ENCODE measurements at regions not wholly inside any gene's neighbourhood (a gene's known extent, or its start where the extent isn't known, plus 50 kb on each side); places are given as distances from the start of the nearest gene placed in this dataset.
"Not testable (repeated sequence)": the region's sequence is repeated elsewhere in the genome, so short reads cannot be mapped to it uniquely, and the experiment has no call there.

DNA sequence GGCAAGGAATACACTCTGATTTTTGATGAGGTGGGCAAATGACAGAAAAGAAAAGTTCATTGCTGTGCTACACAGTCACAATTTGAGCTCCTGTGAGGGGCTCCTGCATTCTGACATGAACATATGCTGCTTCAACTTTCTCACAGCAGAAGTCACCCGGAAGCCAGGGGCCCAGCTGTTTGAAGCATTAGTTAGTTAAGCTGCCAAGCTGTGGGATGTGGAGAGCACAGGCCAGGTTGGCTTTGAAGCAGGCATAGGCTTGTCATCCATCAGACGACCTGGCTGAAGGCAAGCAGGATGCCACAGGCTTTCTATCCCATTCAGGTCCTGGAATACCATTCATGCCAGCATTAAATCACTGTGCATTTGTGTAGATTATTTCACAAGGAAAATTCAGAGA lies 63.1 kb downstream of the MTNR1B start:
- Histone ChIP-seq H3K27me3 (ENCODE audit: control insufficient read depth in 3 of 3, insufficient read depth in 3 of 3, low read length in 3 of 3) (no peaks in the 10 kb centered on the region), H3K4me1 (ENCODE audit: control insufficient read depth in 3 of 3, insufficient read depth in 2 of 3, low read depth in 1 of 3, low read length in 2 of 3) (no peaks in the 10 kb centered on the region), H3K36me3 (ENCODE audit: control insufficient read depth in 3 of 3, insufficient read depth in 2 of 3, low read depth in 1 of 3, low read length in 3 of 3) (no peaks in the 10 kb centered on the region), H3K4me3 (ENCODE audit: low read depth in 1 of 3, low read length in 3 of 3) (no peak overlapping the region), H3K27ac (ENCODE audit: low read depth in 1 of 3, low read length in 2 of 3) (no peak overlapping the region), H3K9me3 (ENCODE audit: control insufficient read depth in 2 of 2, insufficient read depth in 1 of 2, low read depth in 1 of 2, low read length in 1 of 2) (no peaks in the 10 kb centered on the region)
- DNase-seq (no peak), FAIRE-seq (no peak)
- 56 to 62% (median 58%) methylated on average over 2 of the region's 2 CpGs for WGBS, 3 donors

DNA sequence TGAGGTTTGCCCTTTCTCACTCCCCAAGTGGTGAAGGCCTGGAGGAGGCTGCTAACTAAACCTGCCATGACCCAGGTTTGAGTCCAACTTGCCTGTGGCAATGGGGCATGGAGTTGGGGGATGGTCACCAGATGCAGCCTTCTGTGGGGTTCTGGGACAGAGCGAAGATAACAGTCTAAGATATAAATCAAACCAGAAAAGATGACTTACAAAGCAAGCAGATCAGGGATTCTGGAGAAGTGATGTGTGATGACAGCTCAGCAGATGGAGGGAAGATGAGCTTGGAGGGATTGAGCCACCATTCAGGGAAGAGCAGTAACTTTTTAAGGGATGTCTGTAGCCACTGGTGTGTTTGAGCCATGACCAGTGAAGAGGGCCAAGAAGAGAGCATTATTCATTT lies 63.6 kb downstream of the MTNR1B start:
- DNase-seq, result no peak
- WGBS, 3 donors, result 88 to 95% (median 94%) methylated on average over 1 of the region's 1 CpG
- FAIRE-seq, result no peak

DNA sequence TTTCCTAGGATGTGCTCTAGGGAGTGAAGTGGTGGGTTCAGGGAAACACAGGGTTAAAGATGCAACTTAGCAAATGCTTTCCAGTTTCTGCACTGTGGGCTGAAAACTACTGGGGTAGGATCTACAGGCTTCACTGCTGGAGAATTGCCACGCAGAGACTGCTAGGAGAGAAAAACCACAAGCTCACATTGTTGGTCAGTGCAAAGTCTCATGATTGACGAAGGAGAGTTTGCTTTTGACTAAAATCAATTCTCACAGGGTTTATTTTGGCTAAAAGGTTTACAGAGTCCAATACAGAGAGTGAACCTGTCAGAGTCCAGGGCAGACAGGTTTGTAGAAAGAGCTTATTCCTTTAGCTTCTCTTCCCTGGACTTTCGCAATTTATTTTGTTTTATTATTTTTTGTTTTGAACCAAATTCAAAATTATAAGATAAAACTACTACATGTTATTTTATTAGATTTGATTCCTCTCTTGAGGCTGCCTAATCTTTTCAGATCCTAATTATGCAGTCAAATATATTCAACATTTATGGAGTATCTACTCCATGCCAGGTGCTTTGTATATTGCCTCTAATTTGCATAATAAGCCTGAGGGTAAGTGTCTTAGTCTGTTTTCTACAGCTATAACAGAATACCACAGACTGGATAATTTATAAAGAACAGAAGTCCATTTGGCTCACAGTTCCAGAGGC lies 64.7 kb downstream of the MTNR1B start:
- Histone ChIP-seq H3K4me3 (ENCODE audit: low read depth in 1 of 3, low read length in 3 of 3) (no peak overlapping the region), H3K27me3 (ENCODE audit: control insufficient read depth in 3 of 3, insufficient read depth in 3 of 3, low read length in 3 of 3) (no peaks in the 10 kb centered on the region), H3K36me3 (ENCODE audit: control insufficient read depth in 3 of 3, insufficient read depth in 2 of 3, low read depth in 1 of 3, low read length in 3 of 3) (no peaks in the 10 kb centered on the region), H3K9me3 (ENCODE audit: control insufficient read depth in 2 of 2, insufficient read depth in 1 of 2, low read depth in 1 of 2, low read length in 1 of 2) (no peaks in the 10 kb centered on the region), H3K4me1 (ENCODE audit: control insufficient read depth in 3 of 3, insufficient read depth in 2 of 3, low read depth in 1 of 3, low read length in 2 of 3) (no peaks in the 10 kb centered on the region), H3K27ac (ENCODE audit: low read depth in 1 of 3, low read length in 2 of 3) (no peak overlapping the region)
- DNase-seq, result no peak
- 42 to 51% (median 50%) methylated on average over 3 of the region's 3 CpGs for WGBS, 3 donors
- FAIRE-seq, result no peak

More for the DNA sequence above, 63.6 kb downstream of the MTNR1B start:
- no peaks in the 10 kb centered on the region for H3K4me1 ChIP-seq (ENCODE audit: control insufficient read depth in 3 of 3, insufficient read depth in 2 of 3, low read depth in 1 of 3, low read length in 2 of 3)
- no peaks in the 10 kb centered on the region for H3K9me3 ChIP-seq (ENCODE audit: control insufficient read depth in 2 of 2, insufficient read depth in 1 of 2, low read depth in 1 of 2, low read length in 1 of 2)
- no peaks in the 10 kb centered on the region for H3K27me3 ChIP-seq (ENCODE audit: control insufficient read depth in 3 of 3, insufficient read depth in 3 of 3, low read length in 3 of 3)
- no peak overlapping the region for H3K4me3 ChIP-seq (ENCODE audit: low read depth in 1 of 3, low read length in 3 of 3)
- H3K27ac ChIP-seq (ENCODE audit: low read depth in 1 of 3, low read length in 2 of 3), result no peak overlapping the region
- H3K36me3 ChIP-seq (ENCODE audit: control insufficient read depth in 3 of 3, insufficient read depth in 2 of 3, low read depth in 1 of 3, low read length in 3 of 3), result no peaks in the 10 kb centered on the region

DNA sequence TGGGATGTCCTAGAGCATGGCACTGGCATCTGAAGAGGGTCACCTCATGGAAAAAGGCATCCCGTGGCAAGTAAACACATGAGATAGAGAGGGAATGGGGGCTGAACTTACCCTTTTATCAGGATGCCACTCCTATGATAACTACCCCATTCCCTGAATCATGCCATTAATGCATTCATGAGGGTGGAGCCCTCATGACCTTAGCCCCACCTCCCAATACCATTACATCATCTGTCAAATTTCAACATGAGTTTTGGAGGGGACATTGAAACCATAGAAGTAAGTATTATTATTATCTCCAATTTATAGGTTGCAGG lies 65.2 kb downstream of the MTNR1B start:
- Histone ChIP-seq H3K4me1 (ENCODE audit: control insufficient read depth in 3 of 3, insufficient read depth in 2 of 3, low read depth in 1 of 3, low read length in 2 of 3) (no peaks in the 10 kb centered on the region), H3K4me3 (ENCODE audit: low read depth in 1 of 3, low read length in 3 of 3) (no peak overlapping the region), H3K9me3 (ENCODE audit: control insufficient read depth in 2 of 2, insufficient read depth in 1 of 2, low read depth in 1 of 2, low read length in 1 of 2) (no peaks in the 10 kb centered on the region), H3K27ac (ENCODE audit: low read depth in 1 of 3, low read length in 2 of 3) (no peak overlapping the region), H3K36me3 (ENCODE audit: control insufficient read depth in 3 of 3, insufficient read depth in 2 of 3, low read depth in 1 of 3, low read length in 3 of 3) (no peaks in the 10 kb centered on the region), H3K27me3 (ENCODE audit: control insufficient read depth in 3 of 3, insufficient read depth in 3 of 3, low read length in 3 of 3) (no peaks in the 10 kb centered on the region)
- WGBS, 3 donors, result 31 to 71% (median 50%) methylated on average over 1 of the region's 1 CpG
- DNase-seq (no peak), FAIRE-seq (no peak)

DNA sequence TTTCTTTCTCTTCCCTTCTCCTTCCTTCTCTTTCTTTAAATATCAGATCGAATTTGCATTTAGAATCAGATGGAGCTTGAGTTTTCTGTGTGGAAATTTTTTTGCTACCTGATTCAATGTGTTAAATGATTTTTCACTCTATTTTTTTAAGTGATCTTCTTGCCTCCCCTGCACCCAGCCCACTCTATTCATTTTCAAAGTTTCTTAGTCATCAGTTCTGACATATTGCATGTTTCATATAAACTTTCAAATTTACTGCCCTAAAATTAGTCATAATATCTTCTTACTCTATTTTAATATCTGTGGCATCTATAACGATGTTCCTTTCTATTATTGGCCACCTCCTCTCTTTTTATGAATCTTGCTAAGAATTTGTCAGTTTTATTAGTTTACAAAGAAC lies 69.1 kb downstream of the MTNR1B start:
- H3K9me3 ChIP-seq (ENCODE audit: control insufficient read depth in 2 of 2, insufficient read depth in 1 of 2, low read depth in 1 of 2, low read length in 1 of 2), result peaks cover 0 to 3% of the 10 kb centered on the region in 2 donors
- no peak overlapping the region for H3K27ac ChIP-seq (ENCODE audit: low read depth in 1 of 3, low read length in 2 of 3)
- H3K36me3 ChIP-seq (ENCODE audit: control insufficient read depth in 3 of 3, insufficient read depth in 2 of 3, low read depth in 1 of 3, low read length in 3 of 3), result no peaks in the 10 kb centered on the region
- no peaks in the 10 kb centered on the region for H3K4me1 ChIP-seq (ENCODE audit: control insufficient read depth in 3 of 3, insufficient read depth in 2 of 3, low read depth in 1 of 3, low read length in 2 of 3)
- DNase-seq (no peak), FAIRE-seq (no peak)
- 46 to 68% (median 63%) methylated on average over 2 of the region's 2 CpGs for WGBS, 3 donors
- H3K27me3 ChIP-seq (ENCODE audit: control insufficient read depth in 3 of 3, insufficient read depth in 3 of 3, low read length in 3 of 3), result no peaks in the 10 kb centered on the region
- no peak overlapping the region for H3K4me3 ChIP-seq (ENCODE audit: low read depth in 1 of 3, low read length in 3 of 3)

DNA sequence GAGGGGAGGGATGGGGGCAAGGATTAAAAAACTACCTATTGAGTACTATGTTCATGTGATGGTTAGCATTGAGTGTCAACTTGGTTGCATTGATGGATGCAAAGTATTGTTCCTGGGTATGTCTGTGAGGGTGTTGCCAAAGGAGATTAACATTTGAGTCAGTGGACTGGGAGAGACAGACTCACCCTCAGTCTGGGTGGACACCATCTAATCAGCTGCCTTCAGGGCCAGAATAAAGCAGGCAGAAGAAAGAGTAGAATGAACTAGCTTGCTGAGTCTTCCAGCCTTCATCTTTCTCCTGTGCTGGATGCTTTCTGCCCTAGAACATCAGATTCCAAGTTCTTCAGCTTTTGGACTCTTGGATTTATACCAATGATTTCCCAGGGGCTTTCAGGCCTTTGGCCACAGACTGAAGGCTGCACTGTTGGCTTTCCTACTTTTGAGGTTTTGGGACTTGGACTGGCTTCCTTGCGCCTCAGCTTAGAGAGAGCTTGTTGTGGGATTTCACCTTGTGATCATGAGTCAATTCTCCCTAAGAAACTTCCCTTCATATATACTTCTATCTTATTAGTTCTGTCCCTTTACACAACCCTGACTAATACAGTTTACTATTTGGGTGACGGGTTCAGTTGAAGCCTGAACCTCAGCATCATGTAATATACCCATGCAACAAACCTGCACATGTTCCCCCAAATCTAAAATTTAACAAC lies 70.2 kb downstream of the MTNR1B start:
- 81 to 92% (median 92%) methylated on average over 2 of the region's 2 CpGs for WGBS, 3 donors
- H3K27me3 ChIP-seq (ENCODE audit: control insufficient read depth in 3 of 3, insufficient read depth in 3 of 3, low read length in 3 of 3), result no peaks in the 10 kb centered on the region
- no peak for FAIRE-seq

DNA sequence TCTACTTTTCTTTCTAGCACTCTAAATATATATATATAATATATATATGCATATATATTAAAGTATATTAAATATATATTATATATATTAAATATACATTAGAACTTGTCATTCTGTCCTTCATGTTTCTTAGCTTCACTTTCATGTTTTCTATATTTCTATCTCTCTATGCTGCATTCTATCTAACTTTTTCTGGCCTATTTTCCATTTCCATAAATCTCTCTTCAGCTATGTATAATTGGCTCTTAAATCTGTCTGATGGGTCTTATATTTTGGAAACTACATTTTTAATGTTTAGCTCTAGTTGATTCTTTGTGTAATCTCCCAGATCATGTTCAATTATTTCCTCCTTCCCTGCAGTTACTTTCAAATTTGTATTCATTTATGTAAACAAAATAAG lies 72.2 kb downstream of the MTNR1B start:
- FAIRE-seq, result no peak
- no peak overlapping the region for H3K4me3 ChIP-seq (ENCODE audit: low read depth in 1 of 3, low read length in 3 of 3)
- H3K9me3 ChIP-seq (ENCODE audit: control insufficient read depth in 2 of 2, insufficient read depth in 1 of 2, low read depth in 1 of 2, low read length in 1 of 2), result peaks cover 0 to 3% of the 10 kb centered on the region in 2 donors

More for the DNA sequence above, 70.2 kb downstream of the MTNR1B start:
- DNase-seq, result no peak
- Histone ChIP-seq H3K36me3 (ENCODE audit: control insufficient read depth in 3 of 3, insufficient read depth in 2 of 3, low read depth in 1 of 3, low read length in 3 of 3) (no peaks in the 10 kb centered on the region), H3K27ac (ENCODE audit: low read depth in 1 of 3, low read length in 2 of 3) (no peak overlapping the region), H3K9me3 (ENCODE audit: control insufficient read depth in 2 of 2, insufficient read depth in 1 of 2, low read depth in 1 of 2, low read length in 1 of 2) (peaks cover 0 to 3% of the 10 kb centered on the region in 2 donors), H3K4me3 (ENCODE audit: low read depth in 1 of 3, low read length in 3 of 3) (no peak overlapping the region), H3K4me1 (ENCODE audit: control insufficient read depth in 3 of 3, insufficient read depth in 2 of 3, low read depth in 1 of 3, low read length in 2 of 3) (no peaks in the 10 kb centered on the region)

DNA sequence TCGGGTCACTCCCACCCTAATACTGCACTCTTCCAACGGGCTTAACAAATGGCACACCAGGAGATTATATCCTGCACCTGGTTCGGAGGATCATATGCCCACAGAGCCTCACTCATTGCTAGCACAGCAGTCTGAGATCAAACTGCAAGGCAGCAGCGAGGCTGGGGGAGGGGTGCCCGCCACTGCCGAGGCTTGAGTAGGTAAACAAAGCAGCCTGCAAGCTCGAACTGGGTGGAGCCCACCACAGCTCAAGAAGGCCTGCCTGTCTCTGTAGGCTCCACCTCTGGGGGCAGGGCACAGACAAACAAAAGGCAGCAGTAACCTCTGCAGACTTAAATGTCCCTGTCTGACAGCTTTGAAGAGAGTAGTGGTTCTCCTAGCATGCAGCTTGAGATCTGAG lies 73.7 kb downstream of the MTNR1B start:
- H3K36me3 ChIP-seq (ENCODE audit: control insufficient read depth in 3 of 3, insufficient read depth in 2 of 3, low read depth in 1 of 3, low read length in 3 of 3); H3K27ac ChIP-seq (ENCODE audit: low read depth in 1 of 3, low read length in 2 of 3); H3K4me3 ChIP-seq (ENCODE audit: low read depth in 1 of 3, low read length in 3 of 3); H3K4me1 ChIP-seq (ENCODE audit: control insufficient read depth in 3 of 3, insufficient read depth in 2 of 3, low read depth in 1 of 3, low read length in 2 of 3); H3K9me3 ChIP-seq (ENCODE audit: control insufficient read depth in 2 of 2, insufficient read depth in 1 of 2, low read depth in 1 of 2, low read length in 1 of 2); FAIRE-seq; DNase-seq; H3K27me3 ChIP-seq (ENCODE audit: control insufficient read depth in 3 of 3, insufficient read depth in 3 of 3, low read length in 3 of 3): not testable (repeated sequence)
- 74 to 84% (median 84%) methylated on average over 7 of the region's 7 CpGs for WGBS, 3 donors

More for the DNA sequence above, 72.2 kb downstream of the MTNR1B start:
- no peak overlapping the region for H3K27ac ChIP-seq (ENCODE audit: low read depth in 1 of 3, low read length in 2 of 3)
- no peaks in the 10 kb centered on the region for H3K27me3 ChIP-seq (ENCODE audit: control insufficient read depth in 3 of 3, insufficient read depth in 3 of 3, low read length in 3 of 3)
- no peak for DNase-seq
- H3K36me3 ChIP-seq (ENCODE audit: control insufficient read depth in 3 of 3, insufficient read depth in 2 of 3, low read depth in 1 of 3, low read length in 3 of 3), result no peaks in the 10 kb centered on the region
- no peaks in the 10 kb centered on the region for H3K4me1 ChIP-seq (ENCODE audit: control insufficient read depth in 3 of 3, insufficient read depth in 2 of 3, low read depth in 1 of 3, low read length in 2 of 3)

DNA sequence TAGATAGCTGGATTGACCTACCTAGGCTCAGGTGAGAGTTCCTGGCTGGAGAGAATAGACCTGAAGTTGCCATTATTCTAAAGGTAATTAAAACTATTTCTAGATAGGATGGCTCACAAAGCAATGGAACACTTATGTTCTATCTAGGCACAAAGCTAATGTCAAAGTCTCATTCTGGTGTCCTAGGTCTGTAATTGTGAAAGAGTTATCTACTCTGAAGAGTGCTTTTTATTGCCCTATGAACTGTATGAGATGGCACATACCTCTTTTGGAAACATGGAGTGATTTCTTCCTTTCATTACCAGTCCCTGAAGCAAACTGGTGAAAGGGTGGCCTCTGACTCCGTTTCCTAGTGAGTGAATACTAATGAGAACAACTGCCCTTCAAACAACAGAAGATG lies 80.3 kb downstream of the MTNR1B start:
- no peaks in the 10 kb centered on the region for H3K4me1 ChIP-seq (ENCODE audit: control insufficient read depth in 3 of 3, insufficient read depth in 2 of 3, low read depth in 1 of 3, low read length in 2 of 3)
- no peaks in the 10 kb centered on the region for H3K27me3 ChIP-seq (ENCODE audit: control insufficient read depth in 3 of 3, insufficient read depth in 3 of 3, low read length in 3 of 3)
- H3K36me3 ChIP-seq (ENCODE audit: control insufficient read depth in 3 of 3, insufficient read depth in 2 of 3, low read depth in 1 of 3, low read length in 3 of 3), result no peaks in the 10 kb centered on the region
- H3K27ac ChIP-seq (ENCODE audit: low read depth in 1 of 3, low read length in 2 of 3), result no peak overlapping the region
- DNase-seq (no peak), FAIRE-seq (no peak)
- no peaks in the 10 kb centered on the region for H3K9me3 ChIP-seq (ENCODE audit: control insufficient read depth in 2 of 2, insufficient read depth in 1 of 2, low read depth in 1 of 2, low read length in 1 of 2)
- H3K4me3 ChIP-seq (ENCODE audit: low read depth in 1 of 3, low read length in 3 of 3), result no peak overlapping the region
- 35 to 46% (median 42%) methylated on average over 1 of the region's 1 CpG for WGBS, 3 donors
